Hematopoietic multipotent progenitor cell treated with erythropoietin and hydrocortisone succinate and interleukin-3 and kit ligand, for 15 days (in vitro differentiated cells): ENCODE measurements at regions not wholly inside any gene's neighbourhood (a gene's known extent, or its start where the extent isn't known, plus 50 kb on each side); places are given as distances from the start of the nearest gene placed in this dataset.

Source experiments
- DNase-seq: peaks from one replicate; pipeline ENCODE4 v3.0.0-alpha.2; 2015; ENCODE audit warnings: low spot score

DNA sequence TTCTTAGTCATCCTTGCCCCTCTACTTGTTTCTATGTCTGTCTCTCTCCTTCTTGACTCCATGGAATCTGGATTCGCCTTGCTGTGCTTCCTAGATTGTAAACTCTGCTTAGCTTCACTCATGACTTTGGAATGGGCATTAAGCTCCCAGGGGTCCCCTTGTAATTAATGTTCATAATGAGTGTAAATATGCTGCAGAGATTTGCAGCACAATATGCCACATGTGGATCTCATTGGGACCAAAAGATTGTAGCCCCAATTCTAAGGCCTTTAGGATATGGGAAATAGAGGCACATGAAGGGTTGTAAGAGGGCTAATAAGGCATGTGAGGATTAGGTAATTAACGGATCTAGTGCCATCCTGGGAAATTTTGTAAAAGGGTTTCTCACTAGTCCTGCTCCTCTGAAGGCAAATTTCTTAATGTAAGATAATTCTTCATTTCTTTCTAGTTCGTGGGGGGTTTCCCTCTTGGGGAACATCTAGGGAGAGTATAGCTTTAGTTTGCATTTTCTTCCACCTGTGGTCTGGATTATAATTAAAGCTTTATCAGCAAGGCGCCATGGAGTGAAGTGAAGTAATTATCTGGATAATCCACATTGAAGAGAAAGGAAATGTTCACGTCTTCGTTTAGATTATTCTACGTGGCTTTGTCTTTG, 659.2 kb upstream of the PLXNA2 start:
- no peak for DNase-seq

DNA sequence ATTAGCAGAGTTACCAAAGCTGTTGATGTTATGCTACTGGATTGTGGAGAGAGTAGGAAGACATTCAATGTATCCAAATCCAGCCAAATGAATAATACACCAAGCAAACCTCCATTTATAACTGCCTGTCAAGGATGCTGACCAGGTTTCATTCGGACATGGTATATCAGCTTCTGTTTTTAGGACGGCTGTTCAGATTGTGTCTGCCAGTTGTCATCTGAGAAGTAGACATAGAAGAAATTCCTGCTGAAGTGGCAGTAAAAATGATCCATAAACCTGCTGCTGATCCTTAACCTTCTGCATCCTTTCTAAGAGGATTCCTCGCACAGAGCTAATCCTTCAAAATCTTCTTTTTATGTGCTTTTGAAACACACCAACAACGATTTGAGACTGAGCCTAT, 663.6 kb upstream of the PLXNA2 start:
- no peak for DNase-seq

GRCh38 chr1:208909011-208909984, 665.1 kb upstream of the PLXNA2 start:
- no peak for DNase-seq

GRCh38 chr1:208910161-208910560, 666.0 kb upstream of the PLXNA2 start:
- DNase-seq: no peak

DNA sequence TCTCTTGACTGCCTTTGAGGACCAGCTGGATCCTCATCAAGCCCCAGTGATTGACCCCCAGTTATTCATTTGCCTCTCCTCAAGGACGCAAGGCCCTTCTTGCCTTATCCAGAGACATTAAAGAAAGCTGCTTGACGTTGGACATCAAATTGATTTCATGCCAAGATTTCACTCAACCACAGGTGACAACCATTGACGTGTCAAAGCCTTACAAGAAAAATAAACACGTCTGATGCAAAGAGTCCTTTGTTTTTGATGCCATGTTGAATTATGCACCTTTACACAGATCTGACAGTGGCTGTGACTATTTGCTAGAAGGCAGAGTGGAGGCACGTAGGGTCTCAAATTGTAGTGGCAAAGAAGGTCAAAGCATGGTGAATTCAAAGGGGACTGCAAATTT, 666.2 kb upstream of the CAMK1G start:
- no peak for DNase-seq

GRCh38 chr1:208917723-208918122, 665.8 kb upstream of the CAMK1G start:
- no peak for DNase-seq

- no peak for DNase-seq
Observed at GRCh38 chr1:208918160-208918559, 665.4 kb upstream of the CAMK1G start.

DNA sequence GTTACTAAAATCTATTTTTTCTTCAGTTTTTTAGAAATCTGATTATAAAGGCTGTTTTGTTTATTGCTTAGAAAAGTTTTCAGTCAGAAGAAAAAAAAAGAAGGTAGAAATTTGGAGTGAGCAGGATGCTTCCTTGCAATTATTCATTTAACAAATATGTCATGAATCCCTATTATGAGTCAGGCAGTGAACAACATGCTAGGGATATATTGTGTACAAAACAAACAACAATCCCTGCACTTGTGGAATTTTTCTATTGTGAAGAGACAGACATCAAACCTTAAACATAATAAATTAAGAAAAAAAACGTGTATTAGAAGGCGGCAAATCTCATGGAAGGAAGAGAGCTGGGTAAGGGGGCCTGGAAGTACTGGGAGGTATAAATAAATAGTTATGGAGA, 664.1 kb upstream of the CAMK1G start:
- no peak for DNase-seq

GRCh38 chr1:208921259-208921658, 662.3 kb upstream of the CAMK1G start:
- DNase-seq: no peak

DNA sequence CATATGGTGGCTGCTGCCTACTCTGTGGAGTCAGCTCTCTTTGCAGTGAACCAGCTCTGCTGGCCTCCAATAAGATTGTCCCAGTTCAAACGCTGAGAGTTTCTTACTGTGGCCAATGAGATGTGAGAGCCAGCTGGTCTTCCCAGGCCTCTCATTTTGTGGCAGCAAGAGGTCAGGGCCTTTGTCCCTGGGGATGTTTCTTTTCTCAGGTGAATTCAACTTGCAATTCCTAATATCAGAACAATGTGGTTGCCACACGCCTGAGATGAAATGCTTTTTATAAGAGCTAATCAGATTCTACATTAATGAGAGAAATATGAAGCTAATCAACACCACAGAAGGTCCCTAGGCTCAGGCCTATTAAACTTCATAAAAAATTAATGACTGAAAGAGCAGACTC, 660.1 kb upstream of the CAMK1G start:
- DNase-seq: no peak

GRCh38 chr1:208923946-208924720, 659.4 kb upstream of the CAMK1G start:
- no peak for DNase-seq

GRCh38 chr1:208924928-208925327, 658.6 kb upstream of the CAMK1G start:
- DNase-seq: no peak

- DNase-seq: no peak
Observed at GRCh38 chr1:208928349-208929010, 655.0 kb upstream of the CAMK1G start.

DNA sequence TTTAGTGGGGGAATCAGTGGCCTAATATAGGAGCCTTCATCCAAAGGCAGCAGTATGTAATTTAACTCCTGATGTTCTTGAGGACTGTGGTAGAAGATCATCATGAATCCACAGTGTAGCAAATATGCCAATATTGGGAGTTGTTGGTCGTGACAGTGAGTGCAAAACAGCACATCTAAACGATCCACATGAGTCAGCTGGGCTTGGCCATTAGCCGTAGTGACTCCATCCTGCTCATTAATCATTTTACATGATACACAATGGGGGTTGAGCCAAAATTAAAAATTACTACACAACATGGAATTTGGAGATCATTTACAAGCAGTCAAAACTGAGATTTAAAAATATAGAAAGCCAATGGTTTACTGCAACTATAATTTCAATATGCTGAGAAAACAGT, 653.9 kb upstream of the CAMK1G start:
- no peak for DNase-seq

DNA sequence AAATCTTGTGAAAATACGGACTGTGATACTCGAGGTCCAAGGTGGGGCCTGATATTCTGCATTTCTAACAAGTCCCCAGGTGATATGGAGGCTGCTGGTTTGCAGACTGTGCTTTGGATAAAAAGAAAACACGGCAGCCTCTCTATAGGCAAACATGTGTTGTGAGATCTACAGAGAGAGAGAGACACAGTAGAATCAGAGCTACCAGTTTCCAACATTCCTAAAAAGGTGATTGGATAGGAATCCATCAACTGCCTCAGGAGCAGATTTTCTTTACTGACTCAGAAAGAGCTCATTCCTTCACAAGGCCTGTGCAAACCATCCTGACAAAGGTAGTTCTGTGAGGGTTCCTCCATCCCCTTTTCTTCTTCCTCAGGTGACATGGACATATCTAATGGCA, 651.6 kb upstream of the CAMK1G start:
- DNase-seq: no peak

- no peak for DNase-seq
Observed at GRCh38 chr1:208933984-208934525, 649.5 kb upstream of the CAMK1G start.

- no peak for DNase-seq
Observed at GRCh38 chr1:208934933-208935332, 648.6 kb upstream of the CAMK1G start.

DNA sequence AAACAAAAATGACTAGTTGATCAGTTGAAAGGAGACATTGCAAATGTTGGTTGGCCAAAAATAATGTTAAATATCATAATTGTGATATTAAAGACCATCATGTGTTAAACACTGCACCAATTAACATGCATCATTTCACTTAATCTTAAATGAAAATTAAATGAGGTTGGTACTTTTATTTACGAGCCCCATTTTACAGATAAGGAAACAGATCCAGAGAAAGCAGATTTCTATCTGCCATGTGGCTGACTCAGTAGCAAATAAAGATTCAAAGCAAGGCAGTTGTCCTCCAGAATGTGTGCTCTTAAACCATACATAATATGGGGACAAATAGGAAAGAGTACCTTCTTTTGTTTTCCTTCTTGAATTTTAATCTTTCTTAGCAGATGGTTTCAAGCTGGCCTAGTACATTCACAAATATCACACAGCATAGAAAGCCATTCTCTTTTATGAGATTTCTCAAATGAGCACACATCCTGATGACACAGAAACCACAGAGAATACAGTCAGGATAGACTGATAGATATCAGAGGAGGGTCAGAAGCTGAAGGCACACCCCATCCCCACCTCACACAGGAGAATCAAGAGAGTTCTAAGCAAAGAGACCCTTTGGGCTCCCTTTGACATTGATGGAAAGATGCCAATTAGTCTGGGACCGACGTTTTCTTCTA, 647.9 kb upstream of the CAMK1G start:
- no peak for DNase-seq

DNA sequence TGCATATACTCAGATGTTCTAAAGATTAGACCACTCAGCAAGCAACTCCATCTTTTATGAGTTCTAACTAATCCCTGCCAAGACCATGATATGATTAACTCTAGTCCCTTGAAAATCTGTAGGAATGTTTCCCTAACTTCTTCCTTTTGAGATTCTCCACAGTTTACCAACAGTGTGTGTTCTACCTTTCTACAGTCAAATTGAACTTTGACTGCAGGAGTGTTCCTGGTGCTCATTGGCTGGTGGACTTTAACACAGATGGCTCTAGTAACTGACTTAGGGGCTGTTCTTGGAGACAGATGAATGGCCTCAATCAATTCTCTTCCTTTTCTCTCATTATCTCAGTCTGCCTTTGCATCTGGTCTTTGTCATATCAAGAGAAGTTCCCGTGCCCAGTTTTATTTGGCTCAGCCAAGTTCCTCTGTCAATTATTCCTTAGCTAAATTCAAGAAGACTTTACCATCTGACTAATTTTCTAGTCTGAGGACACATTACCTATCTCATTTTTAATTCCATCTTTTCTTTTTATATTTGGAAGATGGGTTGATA, 643.9 kb upstream of the CAMK1G start:
- no peak for DNase-seq

GRCh38 chr1:208942394-208943130, 641.0 kb upstream of the CAMK1G start:
- no peak for DNase-seq
